GM21825 (cell line): ENCODE measurements at regions not wholly inside any gene's neighbourhood (a gene's known extent, or its start where the extent isn't known, plus 50 kb on each side); places are given as distances from the start of the nearest gene placed in this dataset.

Source experiments
- ATAC-seq: cut with Tn5 transposase; IDR thresholded peaks from one replicate; pipeline ENCODE4 v1.9.1; 2021; ENCODE audit warnings: mild to moderate bottlenecking, moderate library complexity; ENCODE audit not compliant: unreplicated experiment

GRCh38 chr12:88802096-88802706 is 221.9 kb upstream of the KITLG start:
- ATAC-seq = no peak

- ATAC-seq = no peak
These were observed 221.2 kb upstream of the KITLG start for GRCh38 chr12:88801227-88802095.

- ATAC-seq = no peak
These were observed 212.8 kb upstream of the KITLG start for GRCh38 chr12:88793096-88793495.

GRCh38 chr12:88790231-88790630 is 210.0 kb upstream of the KITLG start:
- no peak for ATAC-seq

GRCh38 chr12:88784166-88784565 is 203.9 kb upstream of the KITLG start:
- no peak for ATAC-seq

- no peak for ATAC-seq
These were observed 202.1 kb upstream of the KITLG start for GRCh38 chr12:88782351-88782750.

- ATAC-seq = no peak
These were observed 201.6 kb upstream of the KITLG start for GRCh38 chr12:88781909-88782308.

- ATAC-seq = no peak
These were observed 197.8 kb upstream of the KITLG start for GRCh38 chr12:88778064-88778463.

- no peak for ATAC-seq
These were observed 195.5 kb upstream of the KITLG start for GRCh38 chr12:88775742-88776151.

- ATAC-seq = no peak
These were observed 187.4 kb upstream of the KITLG start for GRCh38 chr12:88767699-88768098.

GRCh38 chr12:88764781-88765480 is 184.7 kb upstream of the KITLG start:
- ATAC-seq = no peak

- ATAC-seq = no peak
These were observed 183.3 kb upstream of the KITLG start for GRCh38 chr12:88763536-88764100.

GRCh38 chr12:88758176-88758575 is 177.9 kb upstream of the KITLG start:
- ATAC-seq = no peak

GRCh38 chr12:88756917-88757316 is 176.6 kb upstream of the KITLG start:
- ATAC-seq = no peak

- no peak for ATAC-seq
These were observed 175.9 kb upstream of the KITLG start for GRCh38 chr12:88756153-88756552.

- ATAC-seq = no peak
These were observed 173.4 kb upstream of the KITLG start for GRCh38 chr12:88753707-88754106.

GRCh38 chr12:88753066-88753465 is 172.8 kb upstream of the KITLG start:
- no peak for ATAC-seq

- no peak for ATAC-seq
These were observed 171.9 kb upstream of the KITLG start for GRCh38 chr12:88752183-88752582.

GRCh38 chr12:88750867-88751543 is 170.7 kb upstream of the KITLG start:
- no peak for ATAC-seq

- ATAC-seq = no peak
These were observed 166.1 kb upstream of the KITLG start for GRCh38 chr12:88746386-88746785.
